Cerebellar nuclear complex (tissue), 1 donor: ENCODE measurements at regions not wholly inside any gene's neighbourhood (a gene's known extent, or its start where the extent isn't known, plus 50 kb on each side); places are given as distances from the start of the nearest gene placed in this dataset.
"Not testable (repeated sequence)": the region's sequence is repeated elsewhere in the genome, so short reads cannot be mapped to it uniquely, and the experiment has no call there.

Experiments used
- DNase-seq, 2 experiments: peaks; one replicate each; lab custom pipeline; 2025; lab: John Stamatoyannopoulos, UW

DNA sequence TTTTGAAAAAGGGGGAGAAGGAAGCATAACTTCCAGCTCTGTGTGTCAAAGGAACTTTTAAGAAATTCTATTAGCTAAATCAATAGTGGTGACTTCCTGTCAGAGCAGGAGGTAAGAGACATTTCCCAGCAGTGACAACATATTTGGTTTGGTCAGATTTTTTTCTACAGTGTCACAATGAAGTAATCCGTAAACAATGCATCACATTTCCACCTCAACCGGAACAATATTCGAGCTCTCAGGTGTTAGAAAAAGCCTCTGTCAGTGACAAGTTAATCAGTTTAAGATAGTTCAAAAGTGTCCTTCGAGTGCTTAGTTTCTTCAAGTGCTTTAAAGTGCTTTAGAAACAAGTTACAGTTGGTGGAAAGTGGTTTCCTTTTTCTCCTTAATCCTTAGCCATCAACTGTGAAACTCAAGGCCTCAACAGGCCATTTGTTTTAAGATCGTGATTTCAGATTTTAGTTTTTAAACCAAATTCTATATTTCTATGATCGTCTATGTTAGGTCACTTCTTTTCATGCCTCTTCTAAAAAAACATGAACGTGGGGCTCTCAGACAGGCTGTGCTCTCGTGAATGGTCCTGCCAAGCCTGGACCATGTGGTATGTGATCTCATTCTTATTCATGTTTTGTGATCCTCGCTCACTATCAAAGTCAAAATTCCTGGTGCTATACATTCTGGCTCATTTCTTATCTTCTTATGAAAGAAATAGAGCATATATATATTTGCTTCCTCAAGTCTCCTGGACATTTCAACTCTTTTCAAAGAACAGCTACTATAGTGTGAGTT lies 181.9 kb upstream of the HMHB1 start:
- no peak for DNase-seq

DNA sequence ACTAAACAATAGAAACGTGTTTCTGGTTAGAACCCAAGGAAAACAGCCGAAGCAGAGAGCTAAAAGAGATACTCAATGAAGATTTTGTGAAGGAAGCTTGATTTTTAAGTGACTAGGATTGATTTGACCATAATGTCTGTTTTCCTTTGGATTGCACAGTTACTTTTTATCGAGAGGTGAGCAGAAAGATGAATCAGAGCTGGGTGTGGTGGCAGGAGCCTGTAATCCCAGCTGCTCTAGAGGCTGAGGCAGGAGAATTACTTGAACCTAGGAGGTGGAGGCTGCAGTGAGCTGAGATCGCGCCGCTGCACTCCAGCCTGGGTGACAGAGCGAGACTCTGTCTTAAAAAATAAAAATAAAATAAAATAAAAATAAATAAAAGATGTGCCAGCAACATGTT lies 186.9 kb upstream of the HMHB1 start:
- not testable (repeated sequence) for DNase-seq

DNA sequence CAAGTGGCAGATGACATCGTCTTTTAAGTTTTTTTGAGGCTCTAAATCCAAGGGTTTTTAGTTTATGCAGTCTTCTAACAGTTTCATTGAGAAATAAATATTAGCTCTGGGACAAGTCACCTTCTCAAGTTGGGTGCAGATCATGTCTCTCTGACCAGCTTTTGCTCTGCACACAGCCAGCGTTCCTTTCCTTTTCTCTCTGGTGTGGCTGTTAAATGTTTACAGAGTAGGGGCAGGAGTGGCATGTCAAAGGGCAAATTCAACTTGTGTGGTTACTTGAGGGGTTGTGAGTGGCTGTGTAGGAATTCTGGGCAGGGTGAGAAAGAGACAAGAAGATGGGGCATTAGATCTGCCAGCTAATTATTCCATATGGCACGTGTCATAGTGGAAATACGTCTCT lies 187.5 kb upstream of the HMHB1 start:
- DNase-seq = no peak

DNA sequence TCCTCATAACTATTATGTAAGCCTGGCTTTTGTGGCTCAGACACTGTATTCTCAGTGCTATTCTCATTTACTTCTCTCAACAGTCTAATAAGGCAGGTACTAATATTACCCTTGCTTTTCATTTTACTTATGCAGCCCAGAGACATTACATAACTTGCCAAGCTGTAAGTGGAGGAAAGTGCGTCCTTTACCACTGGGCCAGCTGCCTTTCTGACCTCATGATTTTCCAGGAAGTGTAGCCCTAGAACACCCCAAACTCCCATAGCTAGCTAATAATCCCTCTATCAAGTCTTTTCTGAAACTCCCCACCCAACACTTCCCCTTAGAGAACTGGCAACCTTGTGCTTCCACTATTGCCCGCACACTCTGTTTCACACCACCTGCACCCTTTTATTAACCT lies 192.9 kb upstream of the HMHB1 start:
- no peak for DNase-seq

DNA sequence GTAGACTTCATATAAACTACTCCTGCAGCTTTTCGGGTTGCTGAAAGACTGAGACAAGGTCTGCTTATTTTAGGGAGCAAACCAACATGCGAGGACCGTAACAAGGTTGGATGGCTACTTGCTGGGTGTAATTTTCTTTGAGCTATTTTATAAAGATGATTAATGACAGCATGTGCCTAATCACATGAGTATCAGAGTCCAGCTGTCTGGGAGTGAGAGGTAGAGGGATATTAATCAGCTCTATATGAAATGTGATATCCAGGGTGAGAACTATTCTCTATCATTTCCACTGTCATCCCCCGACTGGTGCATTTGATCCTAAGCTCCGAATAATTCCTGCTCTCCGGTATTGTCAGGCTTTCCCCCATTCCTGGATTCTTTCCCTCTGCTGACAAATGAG lies 193.8 kb upstream of the HMHB1 start:
- DNase-seq = no peak

DNA sequence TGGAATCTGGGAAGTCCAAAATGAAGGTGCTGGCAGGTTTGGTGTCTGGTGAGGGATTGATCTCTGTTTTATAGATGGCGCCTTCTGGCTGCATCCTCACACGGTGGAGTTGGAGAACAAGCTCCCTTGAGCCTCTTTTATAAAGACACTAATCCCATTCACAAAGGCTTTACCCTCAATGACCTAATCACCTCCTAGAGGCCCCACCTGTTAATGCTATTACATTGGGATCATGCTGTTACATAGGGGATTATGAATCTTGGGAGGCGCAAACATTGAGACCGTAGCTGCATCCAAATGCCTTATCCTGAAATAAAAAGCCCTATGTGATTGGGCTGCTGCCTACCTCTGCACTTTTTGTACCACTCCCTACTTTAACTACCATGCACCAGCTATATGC lies 197.1 kb upstream of the HMHB1 start:
- no peak for DNase-seq

DNA sequence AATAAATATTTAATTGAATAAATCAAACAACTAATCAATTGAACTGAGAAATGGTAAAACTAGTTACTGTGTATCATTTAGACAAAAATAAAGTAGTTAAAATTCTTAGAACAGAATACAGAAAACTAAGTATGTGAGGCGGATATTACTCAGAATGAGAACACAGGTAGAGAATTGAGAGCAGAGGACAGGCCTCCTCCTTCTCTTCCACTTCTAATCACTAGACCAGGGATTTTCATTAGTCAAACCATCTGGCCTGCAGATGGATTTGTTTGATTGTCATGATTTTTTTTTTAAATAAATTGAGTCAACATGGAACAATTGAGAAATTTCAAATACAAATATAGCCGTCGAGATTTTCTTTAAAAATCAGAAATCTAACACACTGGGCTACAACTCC lies 198.6 kb upstream of the HMHB1 start:
- no peak for DNase-seq

DNA sequence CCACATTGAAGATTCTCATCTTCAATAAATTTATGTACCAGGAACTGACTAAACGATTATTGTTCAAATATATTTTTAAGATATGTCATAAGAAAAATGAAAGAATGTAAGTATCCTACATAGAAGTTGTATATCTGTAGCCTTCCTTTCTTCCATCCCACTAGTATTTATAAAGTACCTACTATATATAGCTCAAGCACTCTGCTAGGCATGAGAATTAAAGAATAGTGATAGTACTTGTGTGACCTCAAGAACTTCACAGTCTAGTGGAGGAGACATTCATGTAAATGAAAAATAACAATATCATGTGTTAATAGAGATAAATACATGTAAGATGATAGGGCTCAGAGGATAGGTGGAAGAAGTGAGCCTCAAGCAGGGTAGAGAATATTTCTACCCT lies 201.0 kb upstream of the HMHB1 start:
- DNase-seq = no peak

DNA sequence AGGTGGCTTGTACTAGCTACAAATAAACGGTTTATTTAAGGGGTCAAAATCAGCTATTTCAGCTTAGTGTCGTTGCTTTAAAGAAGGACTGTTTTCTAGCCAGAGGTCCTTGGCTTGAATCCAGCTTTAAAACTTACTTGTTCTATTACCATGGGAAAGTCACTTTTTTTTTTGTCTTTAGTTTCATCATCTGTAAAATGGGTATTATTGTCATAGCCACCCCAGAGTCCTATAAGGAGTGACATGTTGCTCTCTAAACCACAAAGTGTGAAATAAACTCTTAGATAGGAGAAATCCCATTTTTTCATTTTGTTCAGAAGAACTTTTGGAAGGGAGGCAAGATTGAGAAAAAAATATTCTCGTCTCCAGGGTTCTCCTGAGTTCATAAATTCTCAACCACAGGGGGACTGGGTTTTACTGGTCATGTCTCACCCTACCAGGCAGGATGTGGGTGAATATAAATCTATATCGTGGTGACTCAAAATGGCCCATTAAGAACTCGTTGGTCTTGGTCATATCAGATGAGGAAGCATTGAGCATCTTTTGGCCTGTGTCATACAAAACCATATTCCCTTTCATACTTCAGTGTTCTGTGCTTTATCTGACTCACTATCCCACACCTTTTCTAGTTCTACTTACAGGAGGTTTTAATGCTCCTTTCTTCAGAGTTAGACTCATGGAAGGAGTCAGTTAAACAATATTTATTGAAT lies 202.7 kb upstream of the NR3C1 start:
- DNase-seq = no peak

DNA sequence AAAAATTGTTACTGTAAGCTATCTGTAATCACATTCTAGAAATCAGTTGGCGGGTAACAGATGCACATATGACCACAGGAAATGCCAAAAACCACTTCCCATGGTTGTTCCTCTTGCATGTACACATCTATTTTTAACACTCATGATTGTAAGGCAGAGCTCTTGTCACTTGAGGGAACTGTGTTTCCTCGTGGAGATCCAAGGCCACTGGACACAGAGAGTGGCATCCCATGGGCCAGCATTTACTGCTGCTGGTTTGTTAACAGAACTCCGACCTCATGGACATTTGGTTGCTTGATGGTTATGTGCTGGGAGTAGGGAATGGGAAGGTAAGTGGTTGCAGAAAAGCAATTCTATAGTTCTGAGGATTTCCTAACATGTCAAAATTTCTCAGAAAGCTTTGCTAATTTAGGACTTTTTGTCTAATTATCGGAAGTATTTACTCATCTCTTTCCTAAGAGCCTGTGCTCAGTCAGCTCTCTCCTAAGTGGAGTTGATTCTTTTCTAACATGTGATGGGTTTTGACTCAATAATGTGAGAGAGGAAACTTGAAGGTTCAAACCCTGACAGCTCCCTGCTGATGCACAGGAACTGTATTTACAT lies 202.0 kb upstream of the NR3C1 start:
- no peak for DNase-seq

DNA sequence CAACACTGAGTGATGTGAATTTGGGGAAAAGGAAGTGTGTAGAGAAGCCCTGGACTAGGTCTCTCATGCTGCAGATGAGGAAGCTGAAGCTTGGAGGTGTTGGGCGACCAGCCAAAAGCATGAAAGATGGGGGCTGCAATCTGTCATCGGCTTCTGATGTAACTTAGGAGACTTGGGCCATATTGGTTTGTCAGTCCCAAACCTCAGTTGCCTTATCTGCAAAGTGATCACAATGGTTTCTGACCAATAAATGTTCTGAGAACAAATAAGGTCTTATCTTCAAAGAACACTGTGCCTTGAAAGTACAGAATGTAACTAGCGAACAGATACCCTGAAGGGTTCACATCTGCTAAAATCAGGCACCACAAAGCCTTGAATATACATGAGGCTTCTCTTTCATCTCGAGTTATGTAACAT lies 198.4 kb upstream of the NR3C1 start:
- DNase-seq = no peak

DNA sequence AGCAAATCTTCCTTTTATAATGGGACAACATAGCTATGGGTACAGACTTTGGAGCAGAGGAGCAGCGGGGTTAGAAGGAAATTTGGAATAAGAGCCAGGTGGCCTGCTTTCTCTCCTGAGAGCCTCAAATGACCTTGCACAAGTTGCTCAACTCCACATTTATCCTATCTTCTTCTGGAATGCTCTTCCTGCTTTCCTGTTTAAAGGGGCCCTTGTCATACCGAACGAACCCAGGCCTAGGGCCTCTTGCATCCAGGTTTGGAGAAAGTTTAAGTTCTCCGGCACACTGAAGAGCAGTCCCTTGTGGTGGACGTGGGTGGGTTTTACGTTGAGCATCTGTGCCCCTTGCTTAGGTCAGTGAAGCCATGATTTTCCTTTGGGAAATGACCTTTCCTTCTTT lies 197.9 kb upstream of the NR3C1 start:
- DNase-seq = no peak

DNA sequence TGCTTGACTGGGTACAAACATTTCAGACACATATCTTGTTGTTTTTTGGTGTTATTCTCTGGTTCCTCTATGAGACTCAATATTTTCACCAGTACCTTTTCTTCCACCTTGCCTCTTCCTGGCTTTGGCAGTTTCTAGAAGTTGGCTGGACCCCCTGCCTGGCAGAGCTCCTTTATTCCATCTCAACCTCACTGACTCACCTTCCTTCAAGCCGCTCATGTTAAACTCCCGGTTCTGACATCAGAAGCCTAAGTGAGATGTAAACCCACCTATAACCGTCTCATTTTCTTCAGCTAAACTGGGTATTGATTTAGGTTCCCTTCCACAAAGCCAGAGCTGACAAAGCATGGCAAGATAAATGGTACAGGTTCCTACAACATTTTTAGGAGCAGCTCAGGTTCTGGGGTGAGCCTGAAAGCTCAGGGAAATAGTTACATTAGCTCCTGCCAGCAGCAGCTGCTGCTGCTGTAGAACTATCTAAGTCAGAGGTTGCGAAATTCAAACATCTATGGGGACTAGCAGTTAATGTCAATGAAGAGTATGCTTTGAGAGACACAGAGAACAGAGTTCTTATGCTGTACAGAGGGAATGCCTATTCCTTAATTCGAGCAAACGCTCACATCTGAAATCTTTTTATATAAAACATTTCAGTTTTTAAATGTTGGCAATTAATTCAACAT lies 197.1 kb upstream of the NR3C1 start:
- DNase-seq = no peak

DNA sequence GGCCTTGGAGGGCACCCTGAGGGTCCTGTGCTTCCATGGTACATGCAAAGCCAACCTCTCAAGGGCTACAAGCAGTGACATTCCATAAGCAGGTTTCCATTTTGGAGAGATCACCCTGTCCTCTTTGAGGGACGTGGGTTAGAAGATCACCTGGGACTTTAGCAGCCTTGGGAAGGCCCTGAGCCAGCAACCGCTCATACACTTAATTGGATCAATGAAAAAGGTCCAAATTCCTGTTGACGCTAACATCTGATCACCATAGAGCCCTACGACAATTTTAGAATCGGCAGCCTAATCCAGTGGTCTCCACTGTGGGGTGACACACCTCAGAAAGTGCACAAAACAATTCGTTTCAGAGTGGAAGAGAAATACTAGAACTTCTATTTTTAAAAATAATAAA lies 196.0 kb upstream of the NR3C1 start:
- no peak for DNase-seq

DNA sequence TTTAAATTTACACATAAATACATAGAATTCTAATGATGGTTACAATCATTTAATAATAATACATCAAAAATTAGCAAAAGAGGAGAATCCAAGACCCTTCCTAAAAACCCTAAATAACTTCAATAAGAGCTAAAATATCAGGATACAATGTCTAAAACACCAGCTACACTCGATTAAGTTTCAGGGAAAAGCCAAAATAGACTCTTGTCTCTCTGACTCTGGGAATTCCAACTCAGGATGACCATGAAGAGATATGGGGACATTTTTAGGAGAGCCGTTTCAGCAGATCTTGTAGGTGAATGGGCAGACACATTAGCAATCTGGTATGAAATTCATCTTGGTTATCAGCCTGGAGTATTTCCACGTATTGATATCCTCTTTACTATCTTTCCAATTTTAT lies 193.3 kb upstream of the NR3C1 start:
- DNase-seq = no peak

DNA sequence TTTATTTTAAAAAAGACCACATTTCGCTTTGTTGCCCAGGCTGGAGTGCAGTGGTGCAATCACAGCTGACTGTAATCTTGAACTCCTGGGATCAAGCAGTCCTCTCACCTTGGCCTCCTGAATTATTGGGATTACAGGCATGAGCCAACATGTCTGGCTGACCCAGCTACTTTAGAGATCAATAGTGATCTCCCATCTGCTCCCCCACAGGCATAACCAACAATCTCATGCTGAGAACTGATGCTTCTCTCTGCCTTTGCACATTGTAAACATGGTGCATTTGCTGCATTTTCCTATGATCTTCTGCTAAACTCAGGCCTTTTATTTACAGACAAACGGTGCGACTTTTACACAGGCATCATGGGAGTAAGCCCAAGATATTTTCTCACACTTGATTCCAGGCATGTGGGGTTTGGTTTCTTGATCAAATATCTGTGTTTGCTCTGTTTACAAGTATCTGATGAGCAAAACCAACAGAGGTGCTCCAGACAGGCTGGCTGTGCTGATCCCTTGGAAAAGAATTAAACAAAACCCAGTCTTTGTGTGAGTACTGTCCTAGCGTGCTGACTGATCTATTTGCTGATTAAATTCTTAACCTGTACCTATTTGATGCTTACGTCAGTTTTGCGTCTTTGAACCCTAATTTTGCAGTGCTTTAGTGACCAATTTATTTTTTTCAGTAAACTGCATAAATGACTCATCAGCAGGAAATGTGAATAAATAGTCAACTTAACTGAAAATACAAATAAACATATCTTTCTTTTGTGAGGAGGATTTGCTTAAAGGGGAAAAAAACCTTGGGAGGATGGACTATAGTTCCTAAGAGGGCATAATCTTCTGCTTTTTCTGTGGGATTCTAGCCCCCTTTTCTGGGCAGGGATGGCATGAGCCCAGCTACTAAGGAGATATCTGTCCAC lies 191.7 kb upstream of the NR3C1 start:
- no peak for DNase-seq

DNA sequence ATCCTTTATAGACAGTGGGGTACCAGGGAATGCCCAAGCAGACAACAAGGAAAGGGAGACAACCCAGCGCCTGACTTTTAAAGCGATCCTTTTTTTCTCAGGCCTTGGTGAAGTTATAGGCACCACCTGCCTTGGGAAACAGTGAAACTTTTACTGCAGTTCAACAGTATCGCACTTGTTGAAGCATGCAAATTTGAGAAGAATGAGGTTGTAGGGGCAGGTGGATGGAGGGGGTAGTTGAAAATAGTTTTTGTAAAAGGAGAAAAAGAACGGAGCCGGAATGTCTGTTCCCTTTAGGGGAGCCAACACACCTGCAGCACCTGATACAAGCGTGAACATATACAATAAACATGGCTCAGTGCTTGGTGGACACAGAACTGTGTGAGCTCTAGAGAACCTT lies 190.2 kb upstream of the NR3C1 start:
- no peak for DNase-seq

DNA sequence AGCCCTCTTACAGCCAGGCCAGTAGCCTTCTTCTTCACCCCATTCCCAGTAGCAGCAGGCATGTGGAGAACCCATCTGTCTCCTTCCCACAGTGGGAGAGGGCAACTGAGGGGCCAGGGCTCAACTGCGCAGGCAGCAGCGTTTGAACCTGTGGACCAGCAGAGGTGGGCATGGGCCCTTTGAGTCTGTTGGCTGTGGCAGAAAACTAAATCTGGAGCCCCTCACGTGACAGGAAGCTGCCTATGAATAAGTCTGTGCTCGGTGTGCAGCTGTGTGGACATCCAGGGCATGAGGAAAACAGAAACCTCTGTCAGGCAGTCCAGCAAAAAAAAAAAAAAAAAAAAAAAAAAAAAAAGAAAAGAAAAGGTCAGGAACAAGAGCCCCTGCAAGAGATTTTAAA lies 189.2 kb upstream of the NR3C1 start:
- no peak for DNase-seq

DNA sequence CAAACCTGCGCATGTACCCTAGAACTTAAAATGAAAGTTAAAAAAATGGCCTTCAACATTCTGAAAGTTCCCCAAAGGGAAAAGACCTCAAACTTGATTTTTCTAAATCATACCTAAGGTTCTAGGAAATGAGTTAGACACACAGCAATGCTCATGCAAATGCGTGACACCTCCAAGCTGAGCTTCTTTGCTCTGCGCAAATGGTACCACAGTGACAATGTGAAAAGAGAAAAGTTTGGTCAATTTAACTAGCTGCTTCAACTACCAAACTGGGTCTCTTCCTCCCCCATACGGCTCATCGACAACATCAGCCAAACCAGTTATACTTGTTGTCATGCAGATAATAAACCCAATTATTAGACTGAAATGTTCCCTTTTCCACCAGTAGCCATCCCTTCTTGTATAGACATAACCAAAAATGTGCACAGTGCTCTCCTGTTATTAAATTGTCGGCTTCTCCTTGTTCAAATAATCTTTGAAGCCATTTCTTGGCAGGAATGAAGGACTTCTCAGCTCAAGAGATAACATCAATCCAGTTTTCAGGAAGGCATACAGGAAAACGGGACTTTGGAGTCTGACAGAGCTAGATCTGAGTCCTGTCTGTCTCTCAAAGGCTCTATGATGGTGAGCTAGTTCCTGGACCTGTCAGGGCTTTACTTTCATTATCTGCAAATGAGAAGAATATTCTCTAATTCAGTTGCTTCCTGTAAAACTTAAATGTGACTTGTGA lies 185.6 kb upstream of the NR3C1 start:
- no peak for DNase-seq

DNA sequence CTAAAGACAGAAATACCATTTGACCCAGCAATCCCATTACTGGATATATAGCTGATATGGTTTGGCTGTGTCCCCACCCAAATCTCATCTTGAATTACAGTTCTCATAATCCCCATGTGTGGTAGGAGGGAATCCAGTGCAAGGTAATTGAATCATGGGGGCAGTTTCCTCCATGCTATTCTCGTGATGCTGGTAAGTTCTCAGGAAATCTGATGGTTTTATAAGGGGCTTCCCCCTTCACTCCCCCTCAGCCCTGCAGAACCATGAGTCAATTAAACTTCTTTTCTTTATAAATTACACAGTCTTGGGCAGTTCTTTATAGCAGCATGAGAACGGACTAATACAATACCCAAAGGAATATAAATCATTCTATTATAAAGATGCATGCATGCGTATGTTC lies 184.6 kb upstream of the NR3C1 start:
- DNase-seq = not testable (repeated sequence)

DNA sequence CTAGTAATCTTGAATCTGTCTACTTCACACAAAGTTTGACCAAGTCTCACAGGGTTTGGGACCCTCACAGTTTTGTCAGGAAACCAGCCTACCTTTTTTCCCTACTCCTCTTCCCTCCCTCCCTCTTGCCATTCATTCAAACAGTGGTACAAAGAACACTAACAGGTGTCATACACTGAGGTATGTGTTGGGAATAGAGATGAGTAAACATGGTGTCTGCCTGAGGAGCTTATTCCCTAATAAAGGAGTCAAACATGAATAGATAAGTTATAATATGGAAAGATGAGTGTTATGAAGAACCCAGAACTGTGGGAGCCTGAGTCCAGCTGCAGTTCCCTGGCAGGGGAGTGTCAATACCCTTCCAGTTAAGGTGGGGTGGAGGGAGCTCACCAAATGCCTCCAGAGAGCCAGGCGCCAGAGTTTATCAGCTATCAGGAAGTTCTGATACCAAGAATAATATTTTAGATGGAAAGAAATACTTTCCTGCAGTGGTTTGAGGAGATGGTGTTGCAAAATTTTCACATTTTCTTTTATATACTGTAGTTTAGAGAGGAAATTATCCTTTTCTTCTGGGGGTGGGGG lies 183.4 kb upstream of the NR3C1 start:
- DNase-seq = no peak
